Globus pallidus (tissue), 1 donor: ENCODE measurements at regions not wholly inside any gene's neighbourhood (a gene's known extent, or its start where the extent isn't known, plus 50 kb on each side); places are given as distances from the start of the nearest gene placed in this dataset.

Source experiments
- DNase-seq: peaks from one replicate; pipeline ENCODE4 v3.0.0-alpha.2; 2015; ENCODE audit warnings: low spot score

- no peak for DNase-seq
These were observed 240.9 kb upstream of the STS start for GRCh38 chrX:6906608-6907007.

- no peak for DNase-seq
These were observed 243.4 kb upstream of the STS start for GRCh38 chrX:6904156-6904555.

GRCh38 chrX:6898371-6898770 is 249.1 kb upstream of the STS start:
- no peak for DNase-seq

- DNase-seq: no peak
These were observed 256.1 kb upstream of the STS start for GRCh38 chrX:6891404-6891803.

- no peak for DNase-seq
These were observed 256.8 kb upstream of the STS start for GRCh38 chrX:6890544-6891261.

GRCh38 chrX:6885909-6886308 is 261.6 kb upstream of the STS start:
- no peak for DNase-seq

- no peak for DNase-seq
These were observed 262.1 kb upstream of the STS start for GRCh38 chrX:6885396-6885795.

GRCh38 chrX:6861456-6861855 is 286.1 kb upstream of the STS start:
- DNase-seq: no peak

- no peak for DNase-seq
These were observed 289.8 kb upstream of the STS start for GRCh38 chrX:6857749-6858148.

GRCh38 chrX:6856471-6856870 is 291.0 kb upstream of the STS start:
- DNase-seq: no peak

GRCh38 chrX:6852869-6853268 is 294.6 kb upstream of the STS start:
- no peak for DNase-seq

GRCh38 chrX:6852121-6852520 is 295.4 kb upstream of the STS start:
- DNase-seq: no peak

- DNase-seq: no peak
These were observed 296.4 kb upstream of the STS start for GRCh38 chrX:6851140-6851539.

GRCh38 chrX:6849716-6850414 is 297.6 kb upstream of the STS start:
- DNase-seq: no peak

GRCh38 chrX:6832619-6833018 is 297.7 kb upstream of the VCX3A start:
- no peak for DNase-seq

- DNase-seq: no peak
These were observed 291.9 kb upstream of the VCX3A start for GRCh38 chrX:6826856-6827255.

GRCh38 chrX:6821730-6822129 is 286.8 kb upstream of the VCX3A start:
- DNase-seq: no peak

GRCh38 chrX:6813836-6814370 is 279.0 kb upstream of the VCX3A start:
- no peak for DNase-seq

- no peak for DNase-seq
These were observed 277.2 kb upstream of the VCX3A start for GRCh38 chrX:6812087-6812486.

GRCh38 chrX:6810776-6811175 is 275.9 kb upstream of the VCX3A start:
- no peak for DNase-seq

- no peak for DNase-seq
These were observed 268.7 kb upstream of the VCX3A start for GRCh38 chrX:6803607-6804006.

GRCh38 chrX:6793000-6793399 is 258.1 kb upstream of the VCX3A start:
- DNase-seq: no peak

- DNase-seq: no peak
These were observed 249.0 kb upstream of the VCX3A start for GRCh38 chrX:6783912-6784311.

- no peak for DNase-seq
These were observed 247.9 kb upstream of the VCX3A start for GRCh38 chrX:6782831-6783230.
